Osteocyte (in vitro differentiated cells): ENCODE measurements at regions not wholly inside any gene's neighbourhood (a gene's known extent, or its start where the extent isn't known, plus 50 kb on each side); places are given as distances from the start of the nearest gene placed in this dataset.

Experiments
- DNase-seq: peaks from one replicate; pipeline ENCODE4 v3.0.0; 2021; ENCODE audit warnings: mixed read lengths; ENCODE audit not compliant: unreplicated experiment; ENCODE audit errors: extremely low spot score
- H3K27ac Mint-ChIP-seq: one replicate; pipeline ENCODE4 v1.8.0; 2021; ENCODE audit warnings: mild to moderate bottlenecking, mixed read lengths; ENCODE audit not compliant: unreplicated experiment
- H3K27me3 Mint-ChIP-seq: one replicate; pipeline ENCODE4 v1.8.0; 2021; ENCODE audit warnings: mixed read lengths; ENCODE audit not compliant: unreplicated experiment
- H3K36me3 Mint-ChIP-seq: one replicate; pipeline ENCODE4 v1.8.0; 2021; ENCODE audit warnings: mixed read lengths; ENCODE audit not compliant: unreplicated experiment
- H3K4me1 Mint-ChIP-seq: one replicate; pipeline ENCODE4 v1.8.0; 2021; ENCODE audit warnings: mixed read lengths; ENCODE audit not compliant: unreplicated experiment
- H3K4me3 Mint-ChIP-seq: one replicate; pipeline ENCODE4 v1.8.0; 2021; ENCODE audit warnings: mild to moderate bottlenecking, moderate library complexity, mixed read lengths; ENCODE audit not compliant: unreplicated experiment
- H3K9me3 Mint-ChIP-seq: one replicate; pipeline ENCODE4 v1.8.0; 2021; ENCODE audit warnings: mixed read lengths; ENCODE audit not compliant: unreplicated experiment
- TF ChIP-seq, protein P1 (sequence below): fragments of 200-600 bp; sonication (generic); IDR thresholded peaks from 2 replicates; pipeline ENCODE4 v1.5.0; 2021; ENCODE audit warnings: antibody characterized with exemption, mild to moderate bottlenecking, moderate library complexity

DNA sequence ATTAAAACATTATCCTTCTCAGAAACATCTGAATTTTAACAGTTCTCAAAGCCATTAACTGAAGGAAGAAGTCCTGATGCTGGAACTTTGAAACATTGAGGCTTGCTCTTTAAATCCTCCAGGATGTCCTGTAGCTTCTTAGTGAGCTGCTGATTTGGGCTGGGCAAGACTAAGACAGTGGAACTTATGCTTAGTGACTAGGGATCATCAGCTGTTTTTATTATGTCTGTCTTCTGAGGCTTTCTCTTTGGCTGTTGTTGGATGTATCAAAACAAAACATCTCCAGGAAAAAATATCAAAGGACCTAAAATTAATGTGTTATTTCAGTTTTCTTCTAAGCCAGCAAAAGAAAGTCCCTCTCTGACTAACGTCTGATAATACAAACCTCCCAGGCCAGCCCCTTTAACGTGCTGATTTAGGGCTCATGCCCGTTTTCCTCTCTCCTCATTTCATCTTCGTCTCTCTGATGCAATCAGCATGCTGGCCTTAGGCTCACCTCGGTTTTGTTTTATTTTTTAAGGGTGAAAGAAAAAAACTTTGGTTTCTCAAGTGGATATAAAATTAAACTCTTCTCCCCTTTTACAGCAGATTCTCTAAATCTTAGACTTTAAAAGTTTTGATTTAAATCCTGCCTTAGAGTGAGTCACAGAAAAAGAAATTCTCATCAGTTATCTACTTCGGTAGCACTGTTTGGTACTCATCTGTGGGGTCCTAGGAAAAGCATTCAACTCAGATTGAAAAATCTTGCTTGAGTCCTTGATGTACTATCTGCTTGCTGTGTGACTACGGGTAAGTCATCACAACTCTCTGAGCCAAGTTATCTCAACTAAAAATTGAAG is 106.2 kb upstream of the CCDC91 start:
- Mint-ChIP-seq H3K36me3 (no peaks in the 10 kb centered on the region), H3K4me3 (no peak overlapping the region), H3K27ac (no peak overlapping the region), H3K9me3 (no peaks in the 10 kb centered on the region), H3K27me3 (no peaks in the 10 kb centered on the region), H3K4me1 (peaks cover 22% of the 10 kb centered on the region)
- DNase-seq = no peak
- TF ChIP-seq, protein P1, sequence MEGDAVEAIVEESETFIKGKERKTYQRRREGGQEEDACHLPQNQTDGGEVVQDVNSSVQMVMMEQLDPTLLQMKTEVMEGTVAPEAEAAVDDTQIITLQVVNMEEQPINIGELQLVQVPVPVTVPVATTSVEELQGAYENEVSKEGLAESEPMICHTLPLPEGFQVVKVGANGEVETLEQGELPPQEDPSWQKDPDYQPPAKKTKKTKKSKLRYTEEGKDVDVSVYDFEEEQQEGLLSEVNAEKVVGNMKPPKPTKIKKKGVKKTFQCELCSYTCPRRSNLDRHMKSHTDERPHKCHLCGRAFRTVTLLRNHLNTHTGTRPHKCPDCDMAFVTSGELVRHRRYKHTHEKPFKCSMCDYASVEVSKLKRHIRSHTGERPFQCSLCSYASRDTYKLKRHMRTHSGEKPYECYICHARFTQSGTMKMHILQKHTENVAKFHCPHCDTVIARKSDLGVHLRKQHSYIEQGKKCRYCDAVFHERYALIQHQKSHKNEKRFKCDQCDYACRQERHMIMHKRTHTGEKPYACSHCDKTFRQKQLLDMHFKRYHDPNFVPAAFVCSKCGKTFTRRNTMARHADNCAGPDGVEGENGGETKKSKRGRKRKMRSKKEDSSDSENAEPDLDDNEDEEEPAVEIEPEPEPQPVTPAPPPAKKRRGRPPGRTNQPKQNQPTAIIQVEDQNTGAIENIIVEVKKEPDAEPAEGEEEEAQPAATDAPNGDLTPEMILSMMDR = no peak

DNA sequence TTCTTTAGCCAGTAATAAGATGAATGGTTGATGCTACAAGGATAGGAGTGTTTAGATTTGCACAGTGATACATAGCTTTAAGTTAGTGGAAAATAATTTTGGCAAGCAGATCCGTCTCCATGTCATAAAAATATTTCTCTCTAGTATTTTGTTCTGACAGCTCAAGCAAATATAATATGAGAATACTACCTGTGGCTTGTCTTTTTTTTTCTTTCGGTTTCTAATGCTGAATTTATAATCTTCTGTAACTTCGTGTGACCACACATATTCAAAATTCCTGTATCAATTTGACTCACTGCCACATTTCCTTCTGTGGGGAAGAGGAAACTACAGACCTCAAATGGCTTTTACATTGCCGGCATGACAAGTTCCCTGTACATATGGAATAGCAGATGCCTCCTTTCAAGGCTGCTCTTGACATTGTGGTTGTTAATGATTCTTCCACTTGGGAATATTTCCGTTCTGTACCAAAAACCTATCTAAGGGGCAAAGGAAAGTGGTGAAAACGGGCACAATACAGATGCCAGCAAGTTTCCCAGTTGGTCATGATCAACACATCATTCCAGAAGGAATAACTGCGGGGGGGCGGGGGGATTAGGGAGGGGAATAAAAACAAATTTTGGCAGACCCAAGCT is 103.6 kb upstream of the CCDC91 start:
- no peak overlapping the region for H3K27ac Mint-ChIP-seq
- DNase-seq = no peak
- peaks cover 35% of the 10 kb centered on the region for H3K4me1 Mint-ChIP-seq
- TF ChIP-seq, protein P1 = no peak
- H3K9me3 Mint-ChIP-seq = no peaks in the 10 kb centered on the region
- no peaks in the 10 kb centered on the region for H3K27me3 Mint-ChIP-seq
- H3K36me3 Mint-ChIP-seq = no peaks in the 10 kb centered on the region
- H3K4me3 Mint-ChIP-seq = no peak overlapping the region

DNA sequence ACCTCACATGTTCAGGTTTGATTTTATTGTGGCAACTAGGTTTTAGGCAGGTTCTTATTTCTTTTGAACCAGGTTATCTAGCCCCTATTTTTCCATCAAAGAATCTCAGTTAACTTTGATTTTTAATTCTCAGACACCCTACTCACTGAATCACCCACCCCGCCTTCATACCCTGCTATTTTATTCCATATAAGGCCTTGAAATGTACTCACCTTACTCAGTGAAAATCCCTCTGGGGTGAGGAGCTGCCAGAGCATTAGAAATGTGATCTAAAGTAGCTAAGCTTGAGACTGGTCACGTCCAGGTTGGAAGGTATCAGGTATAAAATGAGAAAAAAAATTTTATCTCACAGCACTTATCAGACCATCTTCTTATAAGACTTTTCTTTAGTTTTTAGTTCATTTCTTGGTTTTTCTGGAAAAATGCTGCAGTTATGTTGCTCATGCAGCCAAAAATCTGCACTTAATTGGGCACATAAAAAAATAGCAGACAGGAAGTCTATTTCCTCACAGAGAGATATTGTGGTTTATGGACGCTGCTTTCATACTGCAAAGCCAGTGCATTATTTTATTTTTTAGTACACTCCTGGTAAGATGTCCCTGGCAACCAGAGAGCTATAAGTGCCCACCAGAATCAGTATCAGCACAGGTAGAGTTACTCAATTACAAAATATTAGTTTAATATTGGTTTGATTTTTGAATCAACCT is 101.5 kb upstream of the CCDC91 start:
- Mint-ChIP-seq H3K27me3 (no peaks in the 10 kb centered on the region), H3K4me1 (peaks cover 42% of the 10 kb centered on the region), H3K4me3 (no peak overlapping the region), H3K27ac (no peak overlapping the region), H3K9me3 (no peaks in the 10 kb centered on the region), H3K36me3 (no peaks in the 10 kb centered on the region)
- TF ChIP-seq, protein P1 = no peak
- DNase-seq = no peak

DNA sequence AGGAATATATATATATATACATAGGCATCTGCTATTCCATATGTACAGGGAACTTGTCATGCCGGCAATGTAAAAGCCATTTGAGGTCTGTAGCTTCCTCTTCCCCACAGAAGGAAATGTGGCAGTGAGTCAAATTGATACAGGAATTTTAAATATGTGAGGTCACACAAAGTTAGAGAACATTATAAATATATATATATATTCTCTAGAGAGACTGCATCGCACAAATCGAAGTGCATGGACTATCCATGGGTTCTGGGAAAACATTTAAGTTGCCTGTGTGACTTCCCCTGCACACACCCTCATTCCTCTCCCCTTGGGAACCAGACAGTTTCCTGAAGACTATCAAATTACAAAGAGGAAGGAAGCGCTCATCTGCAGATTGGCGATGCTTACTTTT is 100.9 kb upstream of the CCDC91 start:
- peak overlapping the region; percentile 58 for H3K27ac Mint-ChIP-seq
- H3K36me3 Mint-ChIP-seq = no peaks in the 10 kb centered on the region
- H3K27me3 Mint-ChIP-seq = no peaks in the 10 kb centered on the region
- H3K9me3 Mint-ChIP-seq = no peaks in the 10 kb centered on the region
- TF ChIP-seq, protein P1 = no peak
- peak overlapping the region; percentile 34 for H3K4me3 Mint-ChIP-seq
- no peak for DNase-seq
- H3K4me1 Mint-ChIP-seq = peaks cover 42% of the 10 kb centered on the region

DNA sequence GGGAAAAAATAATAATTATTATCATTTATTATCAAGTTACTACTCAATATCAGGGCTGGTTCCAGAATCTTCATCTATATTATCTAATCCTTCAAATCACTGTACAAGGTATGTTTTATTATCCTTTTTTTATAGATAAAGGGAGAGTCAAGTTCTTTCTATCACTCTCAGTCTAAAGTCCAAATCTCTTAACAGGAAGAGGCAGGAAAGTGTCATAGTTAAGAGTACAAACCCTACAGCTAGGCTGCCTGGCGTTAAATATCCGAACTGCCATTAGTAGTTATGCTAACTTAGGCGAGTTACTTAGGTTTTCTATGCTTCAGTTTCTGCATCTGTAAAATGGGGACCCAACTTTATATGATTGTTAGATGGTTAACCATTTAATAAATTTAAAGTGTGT is 99.4 kb upstream of the CCDC91 start:
- no peak for DNase-seq
- no peak overlapping the region for H3K27ac Mint-ChIP-seq

More for the DNA sequence above, 99.4 kb upstream of the CCDC91 start:
- Mint-ChIP-seq H3K27me3 (no peaks in the 10 kb centered on the region), H3K36me3 (no peaks in the 10 kb centered on the region), H3K9me3 (no peaks in the 10 kb centered on the region), H3K4me3 (no peak overlapping the region), H3K4me1 (peaks cover 42% of the 10 kb centered on the region)
- TF ChIP-seq, protein P1 = no peak
